ENCODE measurements at regions not wholly inside any gene's neighbourhood (a gene's known extent, or its start where the extent isn't known, plus 50 kb on each side); places are given as distances from the start of the nearest gene placed in this dataset.
"Not testable (repeated sequence)": the region's sequence is repeated elsewhere in the genome, so short reads cannot be mapped to it uniquely, and the experiment has no call there.

DNA sequence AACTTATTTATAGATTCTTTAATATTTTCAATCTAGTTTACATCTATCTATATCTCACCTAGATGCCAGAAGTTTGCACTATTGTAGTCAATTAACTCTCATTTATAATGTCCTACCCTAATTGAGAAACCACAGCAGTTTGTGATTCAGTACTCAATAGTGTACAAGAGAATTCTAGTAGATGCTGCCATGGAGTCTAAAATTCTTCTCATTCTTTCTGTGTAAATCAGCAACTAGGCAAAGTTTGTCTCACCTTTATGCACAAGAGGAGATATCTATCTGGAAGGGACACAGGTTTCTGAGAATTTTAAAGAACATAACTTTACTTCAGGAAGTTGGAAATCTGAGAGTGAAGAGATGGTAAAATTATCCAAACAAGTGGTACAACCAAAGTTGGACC is 173.0 kb upstream of the FBXL7 start:
- no peak for DNase-seq

- no peak for DNase-seq
Measured at GRCh38 chr5:15326471-15326870, 173.5 kb upstream of the FBXL7 start.

GRCh38 chr5:15322421-15322820 is 177.6 kb upstream of the FBXL7 start:
- no peak for DNase-seq

GRCh38 chr5:15321776-15322175 is 178.2 kb upstream of the FBXL7 start:
- no peak for DNase-seq

- no peak for DNase-seq
Measured at GRCh38 chr5:15320871-15321270, 179.1 kb upstream of the FBXL7 start.

DNA sequence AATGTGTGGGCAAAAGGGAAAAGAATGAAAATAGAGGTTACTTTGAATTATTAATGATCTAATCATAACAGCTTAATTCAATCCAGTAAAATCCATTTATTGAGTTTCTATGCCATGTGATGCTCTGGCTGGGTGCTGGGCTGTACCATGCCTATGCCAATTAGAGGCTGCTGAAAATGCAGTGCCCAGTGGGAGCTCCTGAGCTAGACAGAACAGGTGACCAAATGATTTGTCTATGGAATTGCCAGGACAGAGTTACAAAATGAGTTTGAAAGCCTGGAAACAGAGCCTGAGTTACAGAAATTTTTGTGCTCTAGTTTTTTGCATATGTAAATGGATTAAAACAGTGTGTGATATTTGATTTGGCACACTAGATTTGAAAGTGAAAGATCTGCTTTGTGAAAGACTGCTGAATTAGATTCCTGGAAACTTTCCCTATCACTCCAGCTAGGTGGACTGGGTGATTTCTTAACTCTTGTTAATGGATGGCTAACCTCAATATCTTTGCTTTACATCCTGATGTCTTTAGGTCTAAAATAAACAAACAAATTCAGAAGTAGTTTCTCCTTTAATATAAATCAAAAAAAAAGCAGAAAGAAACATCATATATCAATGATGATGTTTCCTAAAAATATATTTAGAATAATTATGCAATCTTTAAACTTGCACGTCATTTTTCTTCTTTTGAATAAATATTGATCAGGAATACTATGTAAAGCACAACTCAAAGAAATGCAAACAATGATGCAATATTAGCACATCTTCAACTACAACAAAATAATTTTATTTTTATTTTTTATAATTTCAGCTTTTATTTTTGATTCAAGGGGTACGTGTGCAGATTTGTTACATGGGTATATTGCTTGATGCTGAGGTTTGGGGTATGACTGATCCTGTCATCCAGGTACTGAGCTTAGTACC is 194.8 kb upstream of the FBXL7 start:
- no peak for DNase-seq

- no peak for DNase-seq
Measured at GRCh38 chr5:15304066-15304731, 195.8 kb upstream of the FBXL7 start.

- no peak for DNase-seq
Measured at GRCh38 chr5:15300141-15300540, 199.8 kb upstream of the FBXL7 start.

DNA sequence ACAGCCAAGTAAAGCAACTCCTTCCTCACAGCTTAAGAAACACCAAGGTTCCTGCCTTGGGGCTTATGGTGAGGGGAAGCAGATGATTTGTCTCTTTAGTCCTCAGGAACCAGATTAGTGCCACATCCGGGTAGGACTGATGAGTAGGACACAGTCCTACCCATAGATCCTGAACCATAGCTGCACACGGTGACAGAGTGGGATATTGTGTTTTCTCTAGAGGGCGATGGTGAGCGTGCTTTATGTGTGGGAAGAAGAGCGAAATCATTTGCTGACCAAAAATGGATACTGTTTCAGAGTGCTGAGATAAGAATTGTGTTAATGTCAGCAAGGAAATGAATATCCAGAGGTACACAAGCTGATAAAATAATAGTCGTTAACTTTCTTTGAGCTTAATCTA is 209.0 kb upstream of the FBXL7 start:
- peak; percentile 45 for DNase-seq

GRCh38 chr5:15286650-15287049 is 213.3 kb upstream of the FBXL7 start:
- DNase-seq, result peak; percentile 18

GRCh38 chr5:15285901-15286583 is 213.9 kb upstream of the FBXL7 start:
- DNase-seq, result peak; percentile 36

DNA sequence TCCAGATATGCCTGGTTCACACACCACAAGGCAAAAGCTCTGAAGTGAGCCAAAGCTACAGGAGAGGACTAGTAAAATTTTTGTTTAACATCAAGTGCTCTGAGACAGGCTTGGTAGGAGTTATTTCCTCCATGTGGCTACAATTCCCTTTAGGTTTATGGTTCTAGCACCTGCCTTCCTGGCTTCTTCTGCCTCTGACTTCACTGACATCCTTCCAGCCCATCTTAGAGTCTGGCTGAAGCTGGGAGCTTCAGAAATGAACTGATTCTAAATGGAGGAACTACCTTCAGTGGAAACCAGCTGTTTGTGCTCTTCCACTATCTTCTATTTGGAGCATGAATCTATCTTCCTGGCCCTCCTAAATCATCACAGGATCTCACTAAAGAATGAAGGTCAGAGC is 215.3 kb upstream of the FBXL7 start:
- no peak for DNase-seq

DNA sequence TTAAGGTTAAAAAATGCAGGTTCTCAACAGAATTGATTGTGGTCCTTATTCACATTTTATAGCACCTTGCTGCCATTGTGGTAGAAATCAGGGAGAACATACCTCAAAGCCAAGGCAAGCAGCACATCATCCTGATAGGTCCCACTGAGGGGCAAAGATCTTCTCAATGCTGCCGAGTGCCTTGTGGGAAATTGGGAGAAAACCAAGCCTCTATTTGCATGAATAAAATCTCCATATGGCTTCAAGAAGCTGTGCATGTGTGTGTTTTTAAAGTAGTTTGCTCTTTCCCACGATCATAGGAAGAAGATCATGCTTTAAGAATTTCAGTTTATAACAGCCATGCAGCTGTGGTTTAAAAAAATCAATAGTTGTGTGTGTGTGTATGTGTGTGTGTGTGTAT is 216.9 kb upstream of the FBXL7 start:
- DNase-seq, result no peak

GRCh38 chr5:15282611-15283010 is 217.4 kb upstream of the FBXL7 start:
- no peak for DNase-seq

- DNase-seq, result not testable (repeated sequence)
Measured at GRCh38 chr5:15271596-15271995, 228.4 kb upstream of the FBXL7 start.

GRCh38 chr5:15267966-15268365 is 232.0 kb upstream of the FBXL7 start:
- no peak for DNase-seq

DNA sequence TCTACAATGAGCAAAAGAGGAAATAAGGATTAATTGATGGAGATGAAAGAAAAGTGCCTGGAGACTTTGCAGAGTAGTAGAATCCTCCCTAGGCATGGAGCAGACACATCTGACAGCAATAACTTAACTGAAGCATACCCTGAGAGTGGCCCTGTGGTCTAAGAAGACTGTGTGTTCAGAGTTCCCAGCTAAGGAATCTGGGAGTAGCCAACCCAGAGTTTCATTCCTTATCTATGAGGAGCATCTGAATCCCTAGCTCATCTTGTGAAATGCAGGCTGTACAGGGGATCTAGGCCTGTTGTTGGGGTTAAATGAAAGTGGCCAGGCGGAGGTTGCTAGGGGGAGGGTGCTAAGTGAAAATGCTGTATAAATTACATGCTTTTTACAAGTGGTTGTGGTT is 233.1 kb upstream of the FBXL7 start:
- DNase-seq, result no peak

- no peak for DNase-seq
Measured at GRCh38 chr5:15266229-15266628, 233.8 kb upstream of the FBXL7 start.

DNA sequence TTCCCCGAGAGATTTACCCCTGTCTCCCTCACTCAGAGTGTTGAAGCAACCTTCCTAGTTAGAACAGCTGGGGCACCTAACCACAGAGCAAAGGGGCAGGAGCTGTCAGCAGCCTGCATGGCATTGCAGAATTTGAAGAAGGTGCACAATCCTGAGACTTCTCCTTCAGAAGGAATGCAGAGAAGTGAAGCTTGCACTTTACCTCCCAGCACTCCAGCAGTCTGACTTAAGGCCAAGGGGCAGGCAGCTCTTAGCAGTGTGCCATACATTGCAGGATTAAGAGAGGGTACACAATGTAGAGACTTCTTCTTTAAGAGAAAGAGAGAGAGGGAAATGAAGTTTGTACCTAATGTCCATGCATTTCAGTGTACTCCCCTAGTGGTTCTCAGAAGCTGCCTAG is 236.0 kb upstream of the FBXL7 start:
- DNase-seq, result no peak

DNA sequence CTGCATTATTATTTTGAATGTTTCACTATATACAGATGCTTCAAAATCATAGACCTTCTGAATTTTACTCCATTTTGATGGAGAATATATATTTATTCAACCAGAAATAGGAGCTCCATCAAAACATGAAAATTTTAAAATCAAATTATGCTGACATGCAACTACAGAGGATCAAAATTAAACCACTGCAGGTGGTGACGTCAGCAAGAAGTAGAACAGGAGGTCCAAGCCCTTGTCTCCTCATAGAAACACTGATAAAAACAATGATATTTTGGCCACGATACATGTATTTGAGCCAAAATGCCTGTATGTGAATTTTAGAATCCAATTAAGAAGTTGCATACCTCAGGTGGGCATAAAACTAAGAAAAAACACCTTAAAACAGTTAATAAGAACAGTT is 236.6 kb upstream of the FBXL7 start:
- DNase-seq, result no peak

DNA sequence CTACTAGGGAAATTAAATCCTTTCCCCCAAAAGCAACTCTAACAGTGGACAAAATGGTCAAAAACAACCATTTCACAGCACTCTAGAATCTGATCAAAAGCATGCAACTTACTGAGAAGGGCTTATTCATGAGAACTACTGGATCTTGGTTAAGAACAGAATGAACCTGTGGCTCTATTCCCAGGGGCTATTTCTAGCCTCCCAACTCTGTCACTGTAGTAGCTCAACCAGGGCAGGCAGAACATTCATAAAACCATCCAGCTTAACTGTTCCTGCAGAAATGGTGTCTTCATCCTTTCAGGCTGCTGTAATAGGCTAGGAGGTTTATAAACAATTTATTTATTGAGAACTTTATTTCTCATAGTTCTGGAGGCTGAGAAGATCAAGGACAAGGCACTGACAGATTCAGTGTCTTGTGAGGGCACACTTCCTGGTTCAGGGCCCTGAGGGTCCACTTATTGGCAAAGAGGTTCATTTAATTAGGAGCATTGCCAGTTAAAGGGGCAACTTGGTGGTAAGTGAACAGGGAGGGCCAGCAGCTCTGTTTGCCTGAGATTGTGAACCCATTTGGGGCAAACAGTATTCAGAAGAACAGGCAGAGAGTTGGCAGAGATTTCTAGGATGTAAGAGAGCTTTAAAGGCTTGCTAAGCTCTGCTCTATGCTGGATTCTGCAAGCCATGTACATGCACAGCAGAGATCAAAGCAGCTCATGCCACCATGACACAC is 238.5 kb upstream of the FBXL7 start:
- DNase-seq, result no peak

- DNase-seq, result no peak
Measured at GRCh38 chr5:15260356-15261268, 239.4 kb upstream of the FBXL7 start.
